K562 (cell line): ENCODE measurements at regions not wholly inside any gene's neighbourhood (a gene's known extent, or its start where the extent isn't known, plus 50 kb on each side); places are given as distances from the start of the nearest gene placed in this dataset.

ENCODE experiments used
- ATAC-seq: fragments of 200-7000 bp; cut with Tn5 transposase; 3 replicates; pipeline ENCODE4 v1.9.1; 2020; ENCODE audit warnings: moderate library complexity
- BruUV-seq: library from RNA; stranded (reverse); fragments of 400-500 nt; replicated peaks from 2 replicates; lab custom pipeline; 2021; lab: Mats Ljungman, UMichigan
- CTCF ChIA-PET: fragments of 300-600 bp; formaldehyde crosslinking; extraction: SDS; loops from one replicate; lab custom pipeline; 2021; ENCODE audit warnings: low intra/inter-chr PET ratio; lab: Yijun Ruan, JAX
- POLR2A ChIA-PET: fragments of 300-600, 350-650 bp; sonication (Branson Sonifier 250); formaldehyde crosslinking; extraction: SDS; loops from one replicate; lab custom pipeline; 2021; ENCODE audit warnings: antibody characterized with exemption, inconsistent platforms; lab: Yijun Ruan, JAX
- DNase-seq, 4 experiments: peaks; one replicate each; pipeline versions ENCODE4 v3.0.0 to v3.0.0-alpha.2; 2011 to 2018; ENCODE audit warnings: low spot score in 3 of 4, mixed read lengths in 3 of 4; ENCODE audit errors: extremely low read depth in 1 of 4
- FAIRE-seq: peaks from 2 replicates; lab custom pipeline; 2011; peaks lifted over from hg19 to GRCh38; lab: Jason Lieb, UNC
- H2AFZ ChIP-seq: 2 replicates; pipeline ENCODE4 v1.6.0; 2011; ENCODE audit warnings: low read depth, low read length, control low read depth, inconsistent platforms
- H3K27ac ChIP-seq: fragments of 200-600 bp; 3 replicates; pipeline ENCODE4 v1.8.0; 2011; ENCODE audit warnings: low read depth, mild to moderate bottlenecking, control low read depth, inconsistent platforms, low read length, moderate library complexity, mixed read lengths; ENCODE audit errors: extremely low read depth
- H3K27me3 ChIP-seq, 2 experiments: fragments of 300-600 bp in 1 of 2; 2 replicates in 1 of 2; 3 replicates in 1 of 2; pipeline versions ENCODE4 v1.6.0 to v1.8.0; 2011; ENCODE audit warnings: inconsistent platforms in 2 of 2, low read length in 2 of 2, mild to moderate bottlenecking in 1 of 2, mixed read lengths in 1 of 2, moderate library complexity in 1 of 2; ENCODE audit not compliant: control insufficient read depth in 2 of 2, insufficient read depth in 2 of 2
- H3K36me3 ChIP-seq: fragments of 300-600 bp; 3 replicates; pipeline ENCODE4 v1.8.0; 2011; ENCODE audit warnings: mild to moderate bottlenecking, low read length, inconsistent platforms; ENCODE audit not compliant: control insufficient read depth, insufficient read depth
- H3K4me1 ChIP-seq, 2 experiments: fragments of 200-600 bp in 1 of 2; replicated peaks in 1 of 2; 2 replicates in 1 of 2; 3 replicates in 1 of 2; pipeline versions ENCODE4 v1.5.1 to v1.8.0; 2011; ENCODE audit warnings: inconsistent platforms in 2 of 2, low read length in 2 of 2, mild to moderate bottlenecking in 1 of 2, mixed read lengths in 1 of 2, moderate library complexity in 1 of 2; ENCODE audit not compliant: control insufficient read depth in 2 of 2, insufficient read depth in 2 of 2
- H3K4me2 ChIP-seq: 2 replicates; pipeline ENCODE4 v1.6.1; 2011; ENCODE audit warnings: low read length, control low read depth, inconsistent platforms, mixed read lengths; ENCODE audit not compliant: insufficient read depth
- H3K4me3 ChIP-seq: fragments of 200-600 bp; sonication (generic), shearing (Covaris generic); 2 replicates; pipeline ENCODE4 v1.5.1; 2016; ENCODE audit warnings: control low read depth, inconsistent platforms
- H3K79me2 ChIP-seq: fragments of 200-600 bp; 3 replicates; pipeline ENCODE4 v1.8.0; 2011; ENCODE audit warnings: low read length, inconsistent platforms; ENCODE audit not compliant: control insufficient read depth, insufficient read depth
- H3K9ac ChIP-seq, 2 experiments: 2 replicates each; pipeline versions ENCODE4 v1.6.0 to v1.6.1; 2011; ENCODE audit warnings: low read depth in 2 of 2, low read length in 2 of 2, control low read depth in 1 of 2, inconsistent platforms in 1 of 2, mild to moderate bottlenecking in 1 of 2, mixed read lengths in 1 of 2; ENCODE audit not compliant: insufficient read depth in 1 of 2
- H3K9me1 ChIP-seq: one replicate; pipeline ENCODE4 v1.6.0; 2011; ENCODE audit warnings: inconsistent platforms, mild to moderate bottlenecking, low read length, moderate library complexity; ENCODE audit not compliant: control insufficient read depth, insufficient read depth
- H3K9me3 ChIP-seq: replicated peaks from 2 replicates; pipeline ENCODE4 v1.5.1; 2011; ENCODE audit warnings: low read depth, low read length, inconsistent platforms; ENCODE audit not compliant: control insufficient read depth, insufficient read depth
- H4K20me1 ChIP-seq: replicated peaks from 2 replicates; pipeline ENCODE4 v1.6.1; 2011; ENCODE audit warnings: low read length, inconsistent platforms, mixed read lengths; ENCODE audit not compliant: control insufficient read depth, insufficient read depth
- CBFA2T2 ChIP-seq: fragments of 450-650 bp; conservative IDR thresholded peaks from 2 replicates; pipeline ENCODE4 v1.6.1; 2017; ENCODE audit warnings: mild to moderate bottlenecking
- E2F3 ChIP-seq: fragments of 250-450 bp; sonication (Bioruptor Pico); IDR thresholded peaks from 2 replicates; pipeline ENCODE4 v1.4.0; 2020; ENCODE audit warnings: mild to moderate bottlenecking
- ILF3 ChIP-seq: fragments of 450-650 bp; IDR thresholded peaks from 2 replicates; pipeline ENCODE4 v1.6.1; 2018; ENCODE audit warnings: antibody characterized with exemption, mild to moderate bottlenecking, moderate library complexity, borderline replicate concordance
- KAT7 ChIP-seq: sonication (generic); formaldehyde crosslinking; IDR thresholded peaks from 2 replicates; pipeline ENCODE4 v1.8.0; 2022; ENCODE audit warnings: missing genetic modification reagents, mild to moderate bottlenecking, borderline replicate concordance
- KLF6 ChIP-seq: fragments of 250-450 bp; sonication (Bioruptor Pico); IDR thresholded peaks from 2 replicates; pipeline ENCODE4 v1.4.0; 2020; ENCODE audit warnings: mild to moderate bottlenecking, moderate library complexity, borderline replicate concordance
- MCM5 ChIP-seq: fragments of 450-650 bp; IDR thresholded peaks from 2 replicates; pipeline ENCODE4 v1.6.1; 2016; ENCODE audit warnings: low read depth
- PHB ChIP-seq: fragments of 250-450 bp; sonication (Bioruptor Pico); IDR thresholded peaks from 2 replicates; pipeline ENCODE4 v1.5.0; 2021
- RCOR1 ChIP-seq, 2 experiments: IDR thresholded peaks; 2 replicates each; pipeline ENCODE4 v1.6.1; 2012; ENCODE audit warnings: low read depth in 2 of 2, low read length in 2 of 2, borderline replicate concordance in 1 of 2, improper control_type of control experiment in 1 of 2
- SREBF1 ChIP-seq: fragments of 150-350 bp; IDR thresholded peaks from 2 replicates; pipeline ENCODE4 v1.6.1; 2014; ENCODE audit warnings: antibody characterized with exemption, low read depth, low read length, borderline replicate concordance
- SRF ChIP-seq, 2 experiments: fragments of 250-450, 450-650 bp in 1 of 2; sonication (Bioruptor Pico) in 1 of 2; sonication (generic) in 1 of 2; formaldehyde crosslinking; IDR thresholded peaks; 2 replicates each; pipeline versions ENCODE4 v1.5.0 to v1.5.1; 2020 to 2022; ENCODE audit warnings: mild to moderate bottlenecking in 1 of 2, missing genetic modification reagents in 1 of 2
- SRSF9 ChIP-seq: fragments of 200-400 bp; formaldehyde crosslinking; IDR thresholded peaks from 2 replicates; pipeline ENCODE4 v1.6.1; 2017; ENCODE audit warnings: low read depth, low read length, borderline replicate concordance
- ZC3H4 ChIP-seq: sonication (generic); formaldehyde crosslinking; IDR thresholded peaks from 2 replicates; pipeline ENCODE4 v1.9.0; 2021; ENCODE audit warnings: missing genetic modification reagents, borderline replicate concordance
- WGBS: fragments of 100-300 bp; shearing (Covaris generic); methylation state at CpG from one replicate; pipeline ENCODE4 v1.1.6; 2016; ENCODE audit warnings: low coverage, mixed read lengths; ENCODE audit not compliant: insufficient coverage; ENCODE audit errors: missing lambda C conversion rate; 5-methylcytosine and 5-hydroxymethylcytosine counted together
- in situ Hi-C: fragments of 300-500 bp; cut with MboI; formaldehyde crosslinking; loops from 4 replicates; pipeline ENCODE4 v1.15.0; 2018; ENCODE audit warnings: inconsistent platforms, mixed read lengths
- intact Hi-C: fragments of 100-400 bp; cut with micrococcal nuclease; formaldehyde crosslinking; loops from 2 replicates; pipeline ENCODE4 v1.14.2; 2022
- TF ChIP-seq, protein P1 (sequence below): fragments of 450-650 bp; IDR thresholded peaks from 2 replicates; pipeline ENCODE4 v1.6.1; 2016; ENCODE audit warnings: low read depth
- TF ChIP-seq, protein P2 (sequence below): sonication (generic); formaldehyde crosslinking; IDR thresholded peaks from 2 replicates; pipeline ENCODE4 v1.5.0; 2020; ENCODE audit warnings: missing genetic modification reagents
- TF ChIP-seq, protein P3 (sequence below): fragments of 250-450 bp; sonication (Bioruptor Pico); IDR thresholded peaks from 2 replicates; pipeline ENCODE4 v1.4.0; 2020

DNA sequence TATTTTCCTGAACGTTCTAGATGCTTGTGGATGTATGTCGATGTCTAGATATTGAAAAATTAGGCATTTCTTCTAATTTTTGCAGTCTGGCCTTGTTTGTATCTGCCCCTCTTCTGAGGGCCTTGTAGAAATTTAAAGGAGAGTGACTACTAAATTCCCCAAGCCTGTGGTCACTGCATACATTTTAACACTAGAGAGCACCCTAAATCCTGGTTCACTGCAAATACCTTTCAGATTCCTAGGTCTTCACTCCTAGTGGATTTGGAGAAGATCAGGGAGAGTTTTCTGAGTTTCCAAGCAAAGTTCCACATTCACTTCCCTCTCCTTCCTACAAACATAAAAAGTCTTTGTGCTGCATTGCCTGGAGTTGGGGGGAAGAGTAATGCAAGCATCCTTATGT, 1272.5 kb downstream of the OLFM4 start:
- ATAC-seq (no peak), FAIRE-seq (no peak), DNase-seq (no peak)
- Histone ChIP-seq H3K4me1 (no peaks in the 10 kb centered on the region), H2AFZ (no peak overlapping the region), H3K36me3 (no peaks in the 10 kb centered on the region), H3K9me1 (no peaks in the 10 kb centered on the region), H3K79me2 (no peaks in the 10 kb centered on the region), H3K9me3 (no peaks in the 10 kb centered on the region), H3K27ac (no peak overlapping the region), H4K20me1 (no peaks in the 10 kb centered on the region), H3K27me3 (no peaks in the 10 kb centered on the region), H3K4me3 (no peak overlapping the region), H3K9ac (no peak overlapping the region), H3K4me2 (no peak overlapping the region)
- no TSS peak for BruUV-seq
- in situ Hi-C loops (no loop called here), intact Hi-C loops (no loop called here)
- 4% methylated on average over 2 of the region's 2 CpGs for WGBS
- ChIA-PET CTCF (no interaction called here), POLR2A (no interaction called here)
- TF ChIP-seq CBFA2T2 (no peak), MCM5 (no peak), E2F3 (CRISPR knock-in tag) (no peak), SREBF1 (no peak), KLF6 (CRISPR knock-in tag) (no peak), SRSF9 (no peak), PHB (CRISPR knock-in tag) (no peak), KAT7 (no peak), ILF3 (no peak), ZC3H4 (CRISPR knock-in tag) (no peak), RCOR1 (IDR thresholded peaks at IDR 0.05; ENCODE audit: borderline replicate concordance in 1 of 2, low read depth in 2 of 2, low read length in 2 of 2) (no peak), SRF (CRISPR knock-in tag; IDR thresholded peaks at IDR 0.05) (no peak)
- TF ChIP-seq, protein P1, sequence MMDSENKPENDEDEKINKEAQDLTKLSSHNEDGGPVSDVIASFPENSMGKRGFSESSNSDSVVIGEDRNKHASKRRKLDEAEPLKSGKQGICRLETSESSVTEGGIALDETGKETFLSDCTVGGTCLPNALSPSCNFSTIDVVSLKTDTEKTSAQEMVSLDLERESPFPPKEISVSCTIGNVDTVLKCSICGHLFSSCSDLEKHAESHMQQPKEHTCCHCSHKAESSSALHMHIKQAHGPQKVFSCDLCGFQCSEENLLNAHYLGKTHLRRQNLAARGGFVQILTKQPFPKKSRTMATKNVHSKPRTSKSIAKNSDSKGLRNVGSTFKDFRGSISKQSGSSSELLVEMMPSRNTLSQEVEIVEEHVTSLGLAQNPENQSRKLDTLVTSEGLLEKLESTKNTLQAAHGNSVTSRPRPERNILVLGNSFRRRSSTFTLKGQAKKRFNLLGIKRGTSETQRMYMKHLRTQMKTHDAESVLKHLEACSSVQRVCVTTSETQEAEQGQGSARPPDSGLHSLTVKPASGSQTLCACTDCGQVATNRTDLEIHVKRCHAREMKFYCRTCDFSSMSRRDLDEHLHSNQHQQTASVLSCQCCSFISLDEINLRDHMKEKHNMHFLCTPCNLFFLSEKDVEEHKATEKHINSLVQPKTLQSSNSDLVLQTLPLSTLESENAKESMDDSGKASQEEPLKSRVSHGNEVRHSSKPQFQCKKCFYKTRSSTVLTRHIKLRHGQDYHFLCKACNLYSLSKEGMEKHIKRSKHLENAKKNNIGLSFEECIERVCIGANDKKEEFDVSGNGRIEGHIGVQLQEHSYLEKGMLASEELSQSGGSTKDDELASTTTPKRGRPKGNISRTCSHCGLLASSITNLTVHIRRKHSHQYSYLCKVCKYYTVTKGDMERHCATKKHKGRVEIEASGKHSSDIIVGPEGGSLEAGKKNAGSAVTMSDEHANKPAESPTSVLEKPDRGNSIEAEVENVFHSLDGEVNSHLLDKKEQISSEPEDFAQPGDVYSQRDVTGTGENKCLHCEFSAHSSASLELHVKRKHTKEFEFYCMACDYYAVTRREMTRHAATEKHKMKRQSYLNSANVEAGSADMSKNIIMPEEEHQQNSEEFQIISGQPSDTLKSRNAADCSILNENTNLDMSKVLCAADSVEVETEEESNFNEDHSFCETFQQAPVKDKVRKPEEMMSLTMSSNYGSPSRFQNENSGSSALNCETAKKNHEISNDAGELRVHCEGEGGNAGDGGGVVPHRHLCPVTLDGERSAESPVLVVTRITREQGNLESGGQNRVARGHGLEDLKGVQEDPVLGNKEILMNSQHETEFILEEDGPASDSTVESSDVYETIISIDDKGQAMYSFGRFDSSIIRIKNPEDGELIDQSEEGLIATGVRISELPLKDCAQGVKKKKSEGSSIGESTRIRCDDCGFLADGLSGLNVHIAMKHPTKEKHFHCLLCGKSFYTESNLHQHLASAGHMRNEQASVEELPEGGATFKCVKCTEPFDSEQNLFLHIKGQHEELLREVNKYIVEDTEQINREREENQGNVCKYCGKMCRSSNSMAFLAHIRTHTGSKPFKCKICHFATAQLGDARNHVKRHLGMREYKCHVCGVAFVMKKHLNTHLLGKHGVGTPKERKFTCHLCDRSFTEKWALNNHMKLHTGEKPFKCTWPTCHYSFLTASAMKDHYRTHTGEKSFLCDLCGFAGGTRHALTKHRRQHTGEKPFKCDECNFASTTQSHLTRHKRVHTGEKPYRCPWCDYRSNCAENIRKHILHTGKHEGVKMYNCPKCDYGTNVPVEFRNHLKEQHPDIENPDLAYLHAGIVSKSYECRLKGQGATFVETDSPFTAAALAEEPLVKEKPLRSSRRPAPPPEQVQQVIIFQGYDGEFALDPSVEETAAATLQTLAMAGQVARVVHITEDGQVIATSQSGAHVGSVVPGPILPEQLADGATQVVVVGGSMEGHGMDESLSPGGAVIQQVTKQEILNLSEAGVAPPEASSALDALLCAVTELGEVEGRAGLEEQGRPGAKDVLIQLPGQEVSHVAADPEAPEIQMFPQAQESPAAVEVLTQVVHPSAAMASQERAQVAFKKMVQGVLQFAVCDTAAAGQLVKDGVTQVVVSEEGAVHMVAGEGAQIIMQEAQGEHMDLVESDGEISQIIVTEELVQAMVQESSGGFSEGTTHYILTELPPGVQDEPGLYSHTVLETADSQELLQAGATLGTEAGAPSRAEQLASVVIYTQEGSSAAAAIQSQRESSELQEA: no peak
- TF ChIP-seq, protein P2, sequence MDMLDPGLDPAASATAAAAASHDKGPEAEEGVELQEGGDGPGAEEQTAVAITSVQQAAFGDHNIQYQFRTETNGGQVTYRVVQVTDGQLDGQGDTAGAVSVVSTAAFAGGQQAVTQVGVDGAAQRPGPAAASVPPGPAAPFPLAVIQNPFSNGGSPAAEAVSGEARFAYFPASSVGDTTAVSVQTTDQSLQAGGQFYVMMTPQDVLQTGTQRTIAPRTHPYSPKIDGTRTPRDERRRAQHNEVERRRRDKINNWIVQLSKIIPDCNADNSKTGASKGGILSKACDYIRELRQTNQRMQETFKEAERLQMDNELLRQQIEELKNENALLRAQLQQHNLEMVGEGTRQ (CRISPR knock-in tag): no peak
- TF ChIP-seq, protein P3, sequence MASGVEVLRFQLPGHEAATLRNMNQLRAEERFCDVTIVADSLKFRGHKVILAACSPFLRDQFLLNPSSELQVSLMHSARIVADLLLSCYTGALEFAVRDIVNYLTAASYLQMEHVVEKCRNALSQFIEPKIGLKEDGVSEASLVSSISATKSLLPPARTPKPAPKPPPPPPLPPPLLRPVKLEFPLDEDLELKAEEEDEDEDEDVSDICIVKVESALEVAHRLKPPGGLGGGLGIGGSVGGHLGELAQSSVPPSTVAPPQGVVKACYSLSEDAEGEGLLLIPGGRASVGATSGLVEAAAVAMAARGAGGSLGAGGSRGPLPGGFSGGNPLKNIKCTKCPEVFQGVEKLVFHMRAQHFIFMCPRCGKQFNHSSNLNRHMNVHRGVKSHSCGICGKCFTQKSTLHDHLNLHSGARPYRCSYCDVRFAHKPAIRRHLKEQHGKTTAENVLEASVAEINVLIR (CRISPR knock-in tag): no peak
